ENCODE measurements at regions not wholly inside any gene's neighbourhood (a gene's known extent, or its start where the extent isn't known, plus 50 kb on each side); places are given as distances from the start of the nearest gene placed in this dataset.

DNA sequence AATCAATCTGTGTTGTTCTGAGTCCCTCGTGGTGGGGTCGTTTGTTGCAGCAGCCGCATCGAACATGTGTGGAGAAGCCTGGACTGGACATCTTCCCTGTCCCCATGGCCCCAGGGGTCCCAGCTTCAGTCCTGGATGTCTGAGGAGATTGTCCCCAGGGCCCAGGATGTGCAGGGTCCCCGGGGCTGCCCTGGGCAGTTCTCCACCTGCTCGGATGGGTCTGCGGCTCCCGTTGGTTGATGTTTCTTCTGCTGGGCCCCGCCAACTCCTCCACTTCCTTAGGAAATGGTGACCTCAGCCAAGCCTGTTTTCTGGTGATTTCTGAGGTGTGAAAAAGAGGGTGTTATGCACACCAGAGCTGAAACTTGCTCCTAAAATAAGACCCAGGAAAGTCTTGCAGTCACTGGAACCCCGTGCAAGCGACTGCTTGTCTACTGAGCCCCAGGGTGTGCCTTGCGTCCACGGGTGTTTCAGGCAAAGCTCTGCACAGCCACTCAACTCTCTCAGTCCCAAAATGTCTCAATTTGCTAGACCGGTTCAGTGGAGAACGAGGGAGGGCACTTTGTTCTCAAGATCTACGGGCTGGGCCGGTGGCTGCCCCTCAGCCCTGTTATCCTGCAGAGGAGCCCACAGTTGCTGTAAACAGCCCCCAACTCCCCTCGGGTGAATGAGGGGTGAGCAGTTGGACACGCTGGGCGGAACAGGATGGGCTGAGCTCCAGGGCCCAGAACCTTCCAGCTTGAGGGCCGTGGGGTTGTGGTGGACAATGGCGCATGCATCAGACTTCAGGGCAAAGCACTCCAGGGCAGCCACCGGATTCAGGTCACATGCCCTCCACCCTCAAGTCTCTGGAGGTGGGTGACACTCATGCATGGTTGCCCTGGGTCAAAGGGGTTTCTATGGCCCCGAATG, 66.7 kb upstream of the OLFM1 start:
- no peak overlapping the region for H3K4me3 ChIP-seq (ENCODE audit: low read length)
- no peak overlapping the region for H3K4me2 ChIP-seq (ENCODE audit: low read length)
- no peaks in the 10 kb centered on the region for H3K4me1 ChIP-seq (ENCODE audit: control insufficient read depth, insufficient read depth, low read length)
- H3K9me3 ChIP-seq (replicated peaks; ENCODE audit: low read length): no peaks in the 10 kb centered on the region
- peaks cover 8% of the 10 kb centered on the region for H3K27me3 ChIP-seq (ENCODE audit: control insufficient read depth, insufficient read depth, low read length)
- no peaks in the 10 kb centered on the region for H3K36me3 ChIP-seq (ENCODE audit: insufficient read depth, low read length)
- H3K9ac ChIP-seq (ENCODE audit: low read depth, low read length): no peak overlapping the region

GRCh38 chr9:135021393-135021789, 66.1 kb upstream of the OLFM1 start:
- no peaks in the 10 kb centered on the region for H3K36me3 ChIP-seq (ENCODE audit: insufficient read depth, low read length)
- no peaks in the 10 kb centered on the region for H3K9me3 ChIP-seq (replicated peaks; ENCODE audit: low read length)
- peaks cover 8% of the 10 kb centered on the region for H3K27me3 ChIP-seq (ENCODE audit: control insufficient read depth, insufficient read depth, low read length)
- H3K4me2 ChIP-seq (ENCODE audit: low read length): no peak overlapping the region
- no peak overlapping the region for H3K9ac ChIP-seq (ENCODE audit: low read depth, low read length)
- no peak overlapping the region for H3K4me3 ChIP-seq (ENCODE audit: low read length)
- no peaks in the 10 kb centered on the region for H3K4me1 ChIP-seq (ENCODE audit: control insufficient read depth, insufficient read depth, low read length)

- no peak overlapping the region for H3K4me3 ChIP-seq (ENCODE audit: low read length)
- H3K9me3 ChIP-seq (replicated peaks; ENCODE audit: low read length): no peaks in the 10 kb centered on the region
- no peaks in the 10 kb centered on the region for H3K36me3 ChIP-seq (ENCODE audit: insufficient read depth, low read length)
- H3K27me3 ChIP-seq (ENCODE audit: control insufficient read depth, insufficient read depth, low read length): peaks cover 12% of the 10 kb centered on the region
- no peaks in the 10 kb centered on the region for H3K4me1 ChIP-seq (ENCODE audit: control insufficient read depth, insufficient read depth, low read length)
- no peak overlapping the region for H3K4me2 ChIP-seq (ENCODE audit: low read length)
- H3K9ac ChIP-seq (ENCODE audit: low read depth, low read length): no peak overlapping the region
Measured at GRCh38 chr9:135022191-135022870, 65.1 kb upstream of the OLFM1 start.

DNA sequence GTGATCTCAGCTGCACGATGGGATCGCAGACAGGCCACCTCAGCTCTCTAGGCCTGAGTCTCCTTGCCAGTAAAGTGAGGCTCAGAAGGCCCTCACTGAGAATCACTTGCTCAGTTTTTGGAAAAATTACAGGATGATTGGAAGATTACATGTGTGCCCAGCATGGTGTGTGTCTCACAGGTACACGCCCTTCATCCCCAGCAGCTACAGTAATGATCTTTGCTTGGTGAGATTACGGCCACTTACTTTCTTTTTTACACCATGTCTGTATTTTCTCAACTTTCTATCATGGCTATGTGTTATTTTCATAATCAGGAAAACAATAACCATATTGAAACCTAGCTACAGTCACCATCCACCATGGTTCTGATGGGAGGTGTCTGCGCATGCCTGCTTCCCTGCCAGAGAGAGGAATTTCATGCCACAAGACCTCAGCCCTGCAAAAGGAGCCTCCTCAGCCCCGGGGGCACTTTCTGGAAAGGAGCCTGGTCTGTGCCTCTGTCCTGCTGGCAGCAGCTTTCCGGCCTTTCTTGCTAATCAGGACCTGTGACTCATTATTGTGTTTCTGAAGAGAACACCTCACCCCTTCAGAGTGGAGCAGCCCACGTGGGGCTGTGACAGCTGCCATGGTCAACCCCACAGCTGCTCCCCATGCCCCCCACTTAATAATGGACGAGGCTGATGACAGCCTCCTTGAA, 64.2 kb upstream of the OLFM1 start:
- H3K4me1 ChIP-seq (ENCODE audit: control insufficient read depth, insufficient read depth, low read length): no peaks in the 10 kb centered on the region
- no peak overlapping the region for H3K4me2 ChIP-seq (ENCODE audit: low read length)
- H3K27me3 ChIP-seq (ENCODE audit: control insufficient read depth, insufficient read depth, low read length): peaks cover 12% of the 10 kb centered on the region
- no peak overlapping the region for H3K4me3 ChIP-seq (ENCODE audit: low read length)
- H3K9me3 ChIP-seq (replicated peaks; ENCODE audit: low read length): no peaks in the 10 kb centered on the region
- H3K9ac ChIP-seq (ENCODE audit: low read depth, low read length): no peak overlapping the region
- no peaks in the 10 kb centered on the region for H3K36me3 ChIP-seq (ENCODE audit: insufficient read depth, low read length)

DNA sequence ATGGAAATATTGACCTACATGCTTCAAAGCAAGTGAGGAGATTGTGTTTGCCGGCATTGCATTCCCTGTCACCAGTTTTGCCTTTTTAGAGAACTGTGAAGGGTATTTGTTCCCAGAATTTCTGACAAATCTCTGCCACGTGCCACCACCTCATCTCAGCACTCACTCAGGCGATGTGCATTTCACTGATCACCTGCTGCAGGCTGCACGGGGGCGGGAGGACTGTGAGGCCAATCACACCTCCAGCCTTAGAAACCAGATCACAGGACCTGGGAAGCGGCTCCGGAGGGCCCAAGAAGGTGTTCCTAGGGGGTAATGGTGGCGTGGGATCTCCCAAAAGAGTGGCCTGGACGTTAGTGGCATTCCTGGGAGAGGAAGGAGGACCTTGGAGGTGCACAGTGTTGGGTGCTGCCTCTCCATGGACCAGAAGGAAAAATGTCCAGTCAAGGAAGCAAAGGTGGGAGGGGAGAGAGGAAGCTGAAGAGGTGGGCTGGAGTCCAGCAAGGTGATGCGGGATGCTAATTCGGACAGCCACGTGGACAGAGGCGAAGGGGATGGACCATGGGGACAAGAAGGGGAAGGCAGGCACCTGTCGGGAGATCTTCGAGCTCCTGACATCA, 63.6 kb upstream of the OLFM1 start:
- Histone ChIP-seq H3K36me3 (ENCODE audit: insufficient read depth, low read length) (no peaks in the 10 kb centered on the region), H3K4me3 (ENCODE audit: low read length) (no peak overlapping the region), H3K9me3 (replicated peaks; ENCODE audit: low read length) (no peaks in the 10 kb centered on the region), H3K9ac (ENCODE audit: low read depth, low read length) (no peak overlapping the region), H3K27me3 (ENCODE audit: control insufficient read depth, insufficient read depth, low read length) (peaks cover 12% of the 10 kb centered on the region), H3K4me2 (ENCODE audit: low read length) (no peak overlapping the region), H3K4me1 (ENCODE audit: control insufficient read depth, insufficient read depth, low read length) (no peaks in the 10 kb centered on the region)

DNA sequence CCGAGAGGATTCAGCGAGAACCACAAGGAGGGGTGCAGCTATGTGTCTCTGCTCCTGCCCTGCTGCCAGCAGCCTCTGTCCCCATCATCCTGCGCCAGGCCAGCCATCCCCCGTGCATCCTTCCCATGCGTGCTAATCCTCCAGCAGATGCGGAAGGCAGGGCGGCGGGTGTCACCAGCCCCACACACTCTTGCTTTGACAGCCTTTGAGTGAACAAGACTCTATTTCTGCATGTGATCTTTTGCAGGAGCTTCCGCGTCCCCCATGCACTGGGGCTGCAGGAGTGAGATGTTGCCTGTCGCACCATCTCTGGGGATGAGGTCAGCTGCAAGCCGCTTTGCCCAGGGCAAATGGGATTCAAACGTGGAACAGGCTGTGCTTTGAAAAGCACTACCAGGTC, 58.0 kb upstream of the OLFM1 start:
- H3K9ac ChIP-seq (ENCODE audit: low read depth, low read length): no peak overlapping the region
- no peak overlapping the region for H3K4me2 ChIP-seq (ENCODE audit: low read length)
- no peaks in the 10 kb centered on the region for H3K9me3 ChIP-seq (replicated peaks; ENCODE audit: low read length)

GRCh38 chr9:135029871-135030565, 57.5 kb upstream of the OLFM1 start:
- H3K4me2 ChIP-seq (ENCODE audit: low read length): no peak overlapping the region
- H3K4me1 ChIP-seq (ENCODE audit: control insufficient read depth, insufficient read depth, low read length): no peaks in the 10 kb centered on the region
- no peak overlapping the region for H3K4me3 ChIP-seq (ENCODE audit: low read length)
- no peaks in the 10 kb centered on the region for H3K36me3 ChIP-seq (ENCODE audit: insufficient read depth, low read length)
- H3K27me3 ChIP-seq (ENCODE audit: control insufficient read depth, insufficient read depth, low read length): peaks cover 4% of the 10 kb centered on the region
- no peak overlapping the region for H3K9ac ChIP-seq (ENCODE audit: low read depth, low read length)
- H3K9me3 ChIP-seq (replicated peaks; ENCODE audit: low read length): no peaks in the 10 kb centered on the region

More for the DNA sequence above, 58.0 kb upstream of the OLFM1 start:
- Histone ChIP-seq H3K27me3 (ENCODE audit: control insufficient read depth, insufficient read depth, low read length) (peaks cover 4% of the 10 kb centered on the region), H3K36me3 (ENCODE audit: insufficient read depth, low read length) (no peaks in the 10 kb centered on the region), H3K4me1 (ENCODE audit: control insufficient read depth, insufficient read depth, low read length) (no peaks in the 10 kb centered on the region), H3K4me3 (ENCODE audit: low read length) (no peak overlapping the region)

GRCh38 chr9:135030566-135031226, 56.8 kb upstream of the OLFM1 start:
- H3K27me3 ChIP-seq (ENCODE audit: control insufficient read depth, insufficient read depth, low read length): peaks cover 5% of the 10 kb centered on the region
- no peak overlapping the region for H3K4me3 ChIP-seq (ENCODE audit: low read length)
- H3K36me3 ChIP-seq (ENCODE audit: insufficient read depth, low read length): no peaks in the 10 kb centered on the region
- no peak overlapping the region for H3K9ac ChIP-seq (ENCODE audit: low read depth, low read length)
- no peaks in the 10 kb centered on the region for H3K9me3 ChIP-seq (replicated peaks; ENCODE audit: low read length)
- no peaks in the 10 kb centered on the region for H3K4me1 ChIP-seq (ENCODE audit: control insufficient read depth, insufficient read depth, low read length)
- no peak overlapping the region for H3K4me2 ChIP-seq (ENCODE audit: low read length)

DNA sequence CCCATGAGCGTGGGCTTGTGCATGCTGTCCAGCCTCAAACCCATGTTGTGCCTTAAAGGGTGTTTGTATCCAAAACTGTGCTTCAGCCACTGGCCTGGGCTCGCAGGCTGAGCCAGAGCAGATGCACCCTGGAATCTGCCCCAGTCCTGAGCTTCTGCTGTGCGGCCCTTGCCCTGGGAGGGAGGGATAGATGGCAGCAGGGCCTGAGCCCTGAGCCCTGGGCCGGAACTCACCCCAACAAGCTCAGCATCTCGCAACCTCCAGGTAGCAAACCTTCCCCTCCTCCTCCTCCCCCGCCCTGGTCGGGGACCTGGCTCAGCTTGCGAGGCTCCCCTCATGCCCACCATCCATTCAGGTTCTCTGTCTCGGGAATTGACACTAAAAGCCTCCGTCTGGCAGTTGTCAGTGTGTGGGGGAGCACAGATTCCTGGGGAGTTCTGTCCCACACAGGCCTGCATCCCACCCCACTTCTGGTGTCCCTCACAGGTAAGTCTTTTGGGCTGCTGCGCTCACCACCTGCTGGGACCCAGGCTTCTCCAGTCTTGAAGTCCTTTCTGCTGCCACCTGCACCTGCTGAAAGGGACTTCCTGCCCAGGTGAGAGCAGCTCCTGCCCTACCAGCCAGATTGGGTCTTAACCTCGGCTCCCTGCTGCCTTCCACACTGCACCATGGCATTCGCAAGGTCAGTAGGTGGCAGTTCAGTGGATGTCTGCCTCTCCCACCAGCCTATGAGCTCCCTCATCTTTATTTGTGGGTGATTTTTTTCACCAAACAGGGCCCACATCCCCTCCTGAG, 55.2 kb upstream of the OLFM1 start:
- no peak overlapping the region for H3K4me3 ChIP-seq (ENCODE audit: low read length)
- peaks cover 9% of the 10 kb centered on the region for H3K27me3 ChIP-seq (ENCODE audit: control insufficient read depth, insufficient read depth, low read length)
- no peak overlapping the region for H3K4me2 ChIP-seq (ENCODE audit: low read length)
- no peak overlapping the region for H3K9ac ChIP-seq (ENCODE audit: low read depth, low read length)
- H3K9me3 ChIP-seq (replicated peaks; ENCODE audit: low read length): no peaks in the 10 kb centered on the region
- H3K36me3 ChIP-seq (ENCODE audit: insufficient read depth, low read length): no peaks in the 10 kb centered on the region
- H3K4me1 ChIP-seq (ENCODE audit: control insufficient read depth, insufficient read depth, low read length): no peaks in the 10 kb centered on the region

- H3K27me3 ChIP-seq (ENCODE audit: control insufficient read depth, insufficient read depth, low read length): peaks cover 14% of the 10 kb centered on the region
- no peaks in the 10 kb centered on the region for H3K4me1 ChIP-seq (ENCODE audit: control insufficient read depth, insufficient read depth, low read length)
- no peaks in the 10 kb centered on the region for H3K36me3 ChIP-seq (ENCODE audit: insufficient read depth, low read length)
- no peak overlapping the region for H3K9ac ChIP-seq (ENCODE audit: low read depth, low read length)
- H3K9me3 ChIP-seq (replicated peaks; ENCODE audit: low read length): no peaks in the 10 kb centered on the region
- no peak overlapping the region for H3K4me2 ChIP-seq (ENCODE audit: low read length)
- no peak overlapping the region for H3K4me3 ChIP-seq (ENCODE audit: low read length)
Measured at GRCh38 chr9:135032868-135033460, 54.5 kb upstream of the OLFM1 start.

Measured in skeletal muscle satellite cell (primary cell).